ENCODE measurements at regions not wholly inside any gene's neighbourhood (a gene's known extent, or its start where the extent isn't known, plus 50 kb on each side); places are given as distances from the start of the nearest gene placed in this dataset.
"Not testable (repeated sequence)": the region's sequence is repeated elsewhere in the genome, so short reads cannot be mapped to it uniquely, and the experiment has no call there.

DNA sequence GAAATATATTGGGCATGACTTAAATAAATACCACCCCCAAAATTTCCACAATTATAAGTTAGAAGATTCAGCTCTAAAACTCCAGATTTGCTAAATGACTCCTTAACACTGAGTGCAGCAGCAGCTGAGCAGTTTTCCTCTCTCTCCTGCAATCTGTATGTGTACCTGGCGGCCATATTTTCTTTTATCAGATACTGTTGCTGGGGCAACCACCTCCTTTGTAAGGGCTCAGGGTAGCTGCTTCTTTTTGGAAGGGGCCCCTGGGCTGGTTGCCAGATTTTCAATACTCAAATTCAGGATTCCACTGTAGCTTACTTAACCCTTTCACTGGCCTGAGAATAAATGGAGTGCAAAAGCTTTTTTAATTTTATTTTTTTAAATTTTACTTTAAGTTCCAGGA, 197.0 kb downstream of the TAF11L14 start:
- no peak for DNase-seq

DNA sequence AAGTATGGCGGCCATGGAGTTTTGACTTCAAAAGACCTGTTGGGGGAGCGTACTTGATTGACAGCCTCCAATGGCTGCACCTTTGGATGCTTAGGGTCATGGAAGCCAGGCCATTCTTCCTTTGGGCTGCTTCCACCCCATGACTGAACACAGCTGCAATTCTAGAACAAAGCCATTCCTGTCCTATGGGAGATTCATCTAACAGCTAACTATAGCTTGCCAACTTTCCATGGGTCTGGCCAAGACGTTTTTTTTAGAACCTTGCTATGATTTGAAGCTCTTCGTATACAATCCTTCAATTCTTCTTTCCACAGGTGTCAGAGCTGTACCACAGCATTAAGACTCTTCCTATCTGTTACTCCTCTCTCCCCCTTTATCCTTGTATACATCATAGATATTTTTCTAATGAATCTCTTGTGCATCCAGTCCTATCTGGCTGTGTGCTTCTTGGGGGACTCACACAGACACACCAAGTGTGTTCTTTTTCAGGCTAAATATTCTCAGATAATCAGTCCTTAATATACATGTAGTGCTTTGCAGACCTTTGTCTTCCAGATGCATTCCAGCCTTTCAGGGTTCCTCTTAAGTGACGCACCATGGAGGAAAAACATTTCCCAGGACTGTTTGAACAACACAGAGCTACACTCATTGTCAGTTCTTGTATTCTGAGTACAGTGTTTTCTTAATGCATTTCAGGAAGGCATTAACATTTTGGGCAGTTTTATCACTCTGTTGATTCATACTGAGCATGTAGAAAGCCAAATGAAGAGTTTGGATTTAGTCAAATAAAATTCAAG, 198.9 kb downstream of the TAF11L14 start:
- DNase-seq, result no peak

DNA sequence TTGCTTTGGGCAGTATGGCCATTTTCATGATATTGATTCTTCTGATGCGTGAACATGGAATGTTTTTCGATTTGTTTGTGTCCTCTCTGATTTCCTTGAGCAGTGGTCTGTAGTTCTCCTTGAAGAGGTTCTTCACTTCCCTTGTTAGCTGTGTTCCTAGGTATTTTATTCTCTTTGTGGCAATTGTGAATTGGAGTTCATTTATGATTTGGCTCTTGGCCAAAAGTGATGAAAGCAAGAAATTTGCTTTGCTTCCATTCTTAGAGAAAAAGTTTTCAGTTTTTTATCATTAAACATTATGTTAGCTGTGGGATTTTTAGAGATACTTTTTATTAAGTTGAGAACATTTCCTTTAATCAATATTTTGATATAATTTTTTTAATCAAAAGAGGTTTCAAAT, 203.5 kb downstream of the TAF11L14 start:
- DNase-seq, result no peak

DNA sequence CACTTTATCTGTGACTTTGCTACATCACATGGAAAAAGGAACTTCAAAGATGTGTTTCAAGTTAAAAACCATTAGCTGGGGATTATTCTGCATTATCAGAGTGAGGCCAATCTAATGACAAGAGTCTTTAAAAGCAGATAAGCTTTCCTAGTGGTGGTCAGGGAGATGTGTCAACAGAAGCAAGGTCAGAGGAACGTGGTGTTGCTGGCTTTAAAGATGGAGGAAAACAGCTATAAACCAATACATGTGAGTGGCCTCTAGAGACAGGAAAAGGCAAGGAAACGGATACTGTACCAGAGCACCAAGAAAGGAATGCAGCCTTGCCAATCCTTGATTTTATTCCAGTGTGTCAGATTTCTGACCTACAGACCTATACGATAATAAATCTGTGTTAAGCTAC, 204.2 kb downstream of the TAF11L14 start:
- DNase-seq, result no peak

DNA sequence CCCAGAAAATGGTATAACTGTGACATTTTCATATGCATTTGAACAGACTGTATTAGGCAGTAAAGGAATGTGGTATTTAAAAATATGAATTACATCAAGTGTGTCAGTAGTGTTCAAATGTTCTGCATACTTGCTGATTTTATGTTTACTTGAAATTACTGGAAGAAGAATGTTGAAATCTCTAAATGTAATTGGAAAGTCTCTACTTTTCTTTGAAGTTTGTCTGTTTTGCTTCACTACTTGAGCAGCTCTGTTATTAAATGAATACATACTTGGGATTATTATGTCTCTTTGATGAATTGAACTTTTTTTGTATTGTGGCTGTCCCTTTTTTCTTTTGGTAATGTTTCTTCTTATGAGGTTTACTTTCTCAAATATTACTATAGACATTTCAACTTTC, 205.6 kb downstream of the TAF11L14 start:
- no peak for DNase-seq

DNA sequence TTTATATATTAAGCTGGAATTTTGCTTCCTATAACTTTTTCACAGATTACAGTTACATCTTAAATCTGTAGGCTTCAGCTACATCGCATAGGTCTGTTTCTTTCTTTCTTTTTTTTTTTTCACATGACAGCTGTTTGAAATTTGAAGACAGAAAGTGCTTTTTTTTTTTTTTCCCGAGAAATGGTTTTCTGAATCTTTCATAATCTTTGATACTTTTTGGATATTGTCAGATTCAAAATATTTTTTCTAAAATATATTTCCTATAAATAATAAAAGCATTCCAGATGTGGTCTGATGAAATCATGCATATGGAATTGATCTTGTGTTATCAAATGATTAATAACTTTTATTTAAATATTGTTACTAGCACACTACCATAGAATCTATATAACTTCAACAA, 212.2 kb downstream of the TAF11L14 start:
- no peak for DNase-seq

DNA sequence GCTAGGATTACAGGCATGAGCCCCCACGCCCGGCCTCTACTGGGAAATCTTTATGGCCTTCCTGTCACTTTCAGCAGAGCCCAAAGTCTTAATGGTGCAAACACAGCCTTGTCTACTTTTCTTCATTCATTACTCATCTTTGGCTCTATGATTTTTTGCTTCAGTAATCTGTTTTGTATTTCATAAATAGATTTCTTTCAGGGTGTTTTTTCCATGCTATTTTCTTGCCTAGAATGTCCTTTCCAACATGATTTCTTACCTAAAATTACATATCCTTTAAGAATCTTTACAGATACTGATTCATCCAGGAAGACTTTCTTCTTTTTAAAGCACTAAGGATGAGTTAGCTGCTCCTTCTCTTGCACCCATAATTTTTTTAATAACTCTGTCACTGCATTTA, 213.0 kb downstream of the TAF11L14 start:
- no peak for DNase-seq

DNA sequence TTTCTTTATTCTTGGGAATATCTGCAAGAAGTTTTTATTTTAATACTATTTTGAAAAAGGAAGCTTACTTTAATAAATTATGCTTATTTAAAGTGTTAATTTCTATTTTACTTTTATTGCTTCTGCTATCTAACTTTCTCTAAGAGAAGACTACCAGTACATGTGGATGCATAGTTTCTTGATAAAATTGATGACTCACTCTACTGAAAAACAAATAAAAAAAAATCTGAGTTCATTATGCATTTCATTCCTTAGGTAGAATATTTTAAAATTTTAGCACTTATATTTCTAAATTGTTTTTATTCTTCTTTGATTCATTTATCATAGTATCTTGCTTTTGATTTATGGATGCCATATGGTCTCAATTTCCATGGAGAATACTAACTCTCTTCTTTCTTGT, 217.9 kb downstream of the TAF11L14 start:
- no peak for DNase-seq

DNA sequence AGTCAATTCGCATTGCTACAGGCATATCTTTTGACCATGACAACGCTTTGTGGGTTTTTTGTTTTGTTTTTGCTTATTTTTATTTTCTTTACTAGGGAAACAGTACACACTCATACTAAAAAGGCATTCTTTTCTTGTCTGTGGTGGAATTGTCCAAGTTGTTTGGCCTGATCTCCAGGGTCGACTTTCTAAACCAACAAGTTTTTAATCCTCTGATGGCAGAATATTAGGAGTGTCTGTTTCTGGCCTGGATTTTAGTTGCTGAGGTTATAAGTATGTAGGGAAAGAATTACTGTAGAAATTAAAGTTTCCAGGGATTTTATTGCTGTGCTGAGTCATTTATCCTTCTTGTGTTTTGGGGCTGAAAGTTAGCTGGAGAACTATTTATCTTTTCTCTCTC, 218.5 kb downstream of the TAF11L14 start:
- DNase-seq, result no peak

DNA sequence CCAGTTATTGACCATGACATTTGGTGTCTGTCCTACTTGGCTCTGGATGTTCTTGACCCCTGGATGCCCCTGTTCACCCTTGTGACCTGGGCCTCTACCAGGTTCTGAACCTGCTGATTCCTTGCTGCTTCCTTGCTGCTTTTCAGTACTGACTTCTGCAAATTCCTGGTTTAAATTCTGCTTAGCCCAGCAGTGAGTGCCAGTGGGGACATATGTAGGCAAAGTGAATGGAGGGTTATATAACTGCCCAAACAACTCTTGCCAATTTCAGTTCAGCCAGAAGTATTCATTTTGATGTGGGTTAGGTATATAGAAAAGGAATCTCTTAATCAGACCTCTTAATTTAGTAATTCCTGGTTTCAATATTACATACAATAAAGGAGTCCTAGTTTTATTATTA, 220.6 kb downstream of the TAF11L14 start:
- DNase-seq, result no peak

DNA sequence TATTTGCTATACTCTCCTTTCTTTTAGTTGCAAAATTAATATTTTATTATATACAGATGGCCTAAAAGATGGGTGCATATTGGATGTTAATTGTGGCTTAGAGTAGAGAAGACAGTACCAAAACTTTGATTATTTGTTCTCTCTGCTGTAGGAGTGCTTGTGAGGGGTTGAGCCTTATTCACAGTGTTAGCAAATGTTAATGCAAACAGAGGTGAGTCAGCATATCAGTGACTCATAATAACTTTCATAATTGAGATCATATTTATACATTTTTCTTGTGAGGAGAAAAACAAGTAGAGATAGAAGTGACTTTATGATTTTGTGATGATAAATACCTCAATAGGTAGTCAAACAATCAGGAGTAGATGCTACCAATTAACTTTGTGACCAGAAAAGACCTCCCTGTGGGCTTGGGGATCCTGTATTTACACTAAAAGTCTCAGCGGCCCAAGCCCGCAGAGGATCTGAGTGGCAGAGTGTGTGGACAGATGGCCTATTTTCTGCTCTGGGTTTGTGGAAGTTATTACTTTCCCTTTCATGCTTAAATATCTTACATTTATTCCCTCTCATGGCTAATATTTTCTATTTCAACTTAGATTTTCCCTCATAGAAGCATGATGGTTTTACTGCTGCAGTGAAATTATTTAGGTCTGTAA, 226.5 kb downstream of the TAF11L14 start:
- DNase-seq, result no peak

DNA sequence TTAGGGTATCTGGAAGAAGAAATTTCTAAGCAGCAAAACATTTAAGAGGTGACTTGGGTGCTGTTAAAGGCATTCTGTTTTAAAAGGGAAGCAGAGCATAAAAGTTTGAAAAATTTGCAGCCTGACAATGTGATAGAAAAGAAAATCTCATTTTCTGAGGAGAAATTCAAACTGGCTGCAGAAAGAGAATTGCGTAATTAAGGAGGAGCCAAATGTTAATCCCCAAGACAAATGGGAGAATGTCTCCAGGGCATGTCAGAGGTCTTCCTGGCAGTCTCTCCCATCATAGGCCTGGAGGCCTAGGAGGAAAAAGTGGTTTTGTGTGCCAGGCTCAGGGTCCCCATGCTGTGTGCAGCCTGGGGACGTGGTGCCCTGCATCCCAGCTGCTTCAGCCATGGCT, 230.6 kb downstream of the TAF11L14 start:
- not testable (repeated sequence) for DNase-seq

DNA sequence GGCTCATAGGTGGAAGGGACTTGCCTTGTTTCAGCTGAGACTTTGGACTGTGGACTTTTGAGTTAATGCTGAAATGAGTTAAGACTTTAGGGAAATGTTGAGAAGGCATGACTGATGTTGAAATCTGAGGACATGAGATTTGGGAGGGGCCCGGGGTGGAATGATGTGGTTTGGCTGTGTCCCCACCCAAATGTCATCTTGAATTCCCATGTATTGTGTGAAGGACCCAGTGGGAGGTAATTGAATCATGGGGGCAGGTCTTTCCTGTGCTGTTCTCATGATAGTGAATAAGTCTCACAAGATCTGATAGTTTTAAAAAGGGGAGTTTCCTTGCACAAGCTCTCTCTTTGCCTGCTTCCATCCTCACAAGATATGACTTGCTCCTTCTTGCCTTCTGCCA, 231.7 kb downstream of the TAF11L14 start:
- not testable (repeated sequence) for DNase-seq

DNA sequence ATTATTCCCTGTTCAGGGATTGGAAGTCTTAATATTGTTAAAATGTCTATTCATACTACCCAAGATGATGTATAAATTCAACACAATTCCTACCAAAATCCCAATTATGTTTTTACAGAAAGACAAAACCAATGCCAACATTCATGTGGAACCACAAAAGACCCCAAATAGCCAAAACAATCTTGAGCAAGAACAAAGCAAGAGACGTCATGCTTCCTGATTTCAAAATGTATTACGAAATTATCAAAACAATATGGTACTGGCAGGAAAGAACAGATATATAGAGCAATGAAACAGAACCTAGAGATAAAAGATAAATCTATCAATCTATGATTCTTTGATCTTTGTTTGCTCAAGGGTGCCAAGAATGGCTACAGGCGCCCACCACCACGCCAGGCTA, 237.9 kb downstream of the TAF11L14 start:
- no peak for DNase-seq

DNA sequence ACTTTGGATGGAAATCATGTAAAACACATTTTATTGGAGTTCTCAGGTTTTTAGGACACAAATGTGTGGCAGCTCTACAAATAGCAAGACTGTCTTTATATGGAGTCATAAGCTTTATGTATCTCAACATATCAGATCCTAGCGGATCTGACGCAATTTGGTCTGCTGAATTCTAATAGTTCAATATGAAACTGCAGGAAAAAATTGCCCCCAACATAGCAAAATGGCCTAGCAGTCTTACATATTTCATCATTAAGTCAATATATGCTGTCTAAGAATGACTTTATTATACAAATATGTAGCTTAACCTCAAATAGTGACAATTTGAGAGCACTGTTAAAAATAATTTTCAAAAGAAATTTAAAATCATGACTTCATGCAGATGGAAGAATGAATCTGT, 244.3 kb downstream of the TAF11L14 start:
- DNase-seq, result no peak

DNA sequence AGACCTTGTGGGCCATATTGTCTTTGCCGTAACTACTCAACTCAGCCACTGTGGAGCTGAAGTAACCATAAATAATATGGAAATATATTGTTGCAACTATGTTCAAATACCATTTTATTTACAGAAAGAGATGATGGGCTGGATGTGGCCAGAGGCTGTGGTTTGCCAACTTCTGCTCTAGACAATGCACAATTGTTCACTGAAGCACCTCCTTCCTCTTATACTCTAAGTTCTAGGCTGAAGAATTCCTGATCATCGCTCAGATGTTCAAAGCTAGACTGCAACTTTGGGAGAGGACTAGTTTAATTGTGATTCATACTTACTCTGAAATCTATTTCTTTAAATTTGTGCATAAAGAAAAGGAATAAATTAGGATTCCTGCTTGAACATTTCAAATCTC, 245.0 kb downstream of the TAF11L14 start:
- DNase-seq, result no peak

DNA sequence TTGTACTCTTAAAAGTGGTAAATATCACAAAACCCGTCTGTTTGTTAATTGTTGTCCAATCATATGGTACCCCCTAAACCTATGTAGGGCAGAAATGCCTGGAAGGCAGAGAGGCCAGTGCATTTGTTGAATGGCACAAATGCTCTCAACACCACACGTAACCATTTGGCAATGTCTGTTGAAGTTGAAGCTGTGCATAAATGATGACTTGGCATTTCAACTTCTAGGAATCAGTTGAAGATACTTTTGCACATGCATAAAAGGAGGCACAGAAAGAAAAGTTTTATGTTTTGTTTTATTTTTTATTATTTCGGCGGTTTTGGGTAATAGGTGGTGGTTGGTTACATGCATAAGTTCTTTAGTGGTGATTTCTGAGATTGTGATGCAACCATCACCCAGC, 246.6 kb downstream of the TAF11L14 start:
- no peak for DNase-seq

DNA sequence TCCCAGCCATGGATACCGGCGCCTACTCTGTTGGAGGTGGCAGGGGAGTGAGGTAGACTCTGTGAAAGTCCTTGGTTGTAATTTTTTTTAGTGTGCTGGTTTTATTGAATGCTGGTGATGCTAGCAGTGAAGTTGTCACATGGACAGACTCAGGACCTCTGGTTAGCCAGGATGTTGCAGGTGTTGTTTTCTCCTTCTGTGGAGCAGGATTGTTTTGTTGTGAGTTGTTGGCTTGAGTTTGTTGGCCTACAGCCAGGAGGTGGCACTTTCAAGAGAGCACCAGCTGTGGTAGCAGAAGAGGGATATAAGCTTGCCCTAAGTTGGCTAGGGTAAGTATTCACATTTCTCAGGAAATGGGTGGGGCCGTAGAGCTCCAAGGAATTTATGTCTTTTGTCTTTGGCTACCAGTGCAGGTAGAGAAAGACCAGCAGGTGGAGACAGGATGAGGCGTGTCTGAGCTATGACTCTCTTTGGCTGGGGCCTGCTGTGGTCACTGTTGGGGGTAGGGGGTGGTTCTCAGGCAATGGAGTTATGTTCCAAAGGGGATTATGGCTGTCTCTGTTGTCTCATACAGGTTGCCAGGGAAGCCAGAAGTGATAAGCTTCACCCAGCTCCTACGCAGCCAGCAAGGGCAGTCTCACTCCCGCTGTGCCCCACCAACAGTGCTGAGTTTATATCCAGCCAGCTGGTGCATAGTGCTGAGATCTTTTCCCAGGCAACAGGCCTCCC, 248.7 kb downstream of the TAF11L14 start:
- DNase-seq, result no peak

DNA sequence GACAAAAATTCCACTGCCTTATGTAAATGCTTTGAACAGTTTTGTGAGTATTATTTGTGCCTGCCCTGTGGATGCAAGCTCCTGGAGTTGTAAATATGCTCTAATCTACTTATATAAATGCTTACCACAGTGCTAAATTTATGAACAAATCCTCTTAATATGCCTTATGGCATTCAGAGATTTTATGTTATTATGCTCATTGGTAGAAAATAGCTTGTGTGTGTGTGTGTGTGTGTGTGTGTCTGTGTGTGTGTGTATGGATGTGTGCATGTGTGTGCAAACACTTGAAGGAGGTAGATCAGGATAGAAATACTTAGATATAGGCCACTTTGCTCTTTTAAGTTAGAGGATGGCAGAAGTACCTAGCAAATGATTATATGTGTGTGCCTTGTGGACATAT, 253.9 kb downstream of the TAF11L14 start:
- no peak for DNase-seq

DNA sequence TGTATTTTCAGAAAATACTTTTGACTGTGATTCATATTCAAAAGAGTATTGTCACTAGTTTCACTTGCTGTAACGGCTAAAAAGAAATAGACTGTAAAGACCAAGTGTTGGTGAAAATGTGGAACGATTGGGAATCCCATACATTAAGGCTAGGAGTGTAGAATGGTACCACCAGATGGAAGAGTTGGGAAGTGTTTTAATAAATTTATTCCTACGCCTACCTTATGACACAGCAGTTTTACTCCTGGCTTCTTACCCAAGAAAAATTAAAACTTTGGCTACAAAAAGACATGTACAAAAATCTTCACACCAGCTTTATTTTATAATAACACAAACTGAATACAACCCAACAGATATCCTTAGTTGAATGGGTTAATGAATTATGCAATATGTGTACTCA, 256.2 kb downstream of the TAF11L14 start:
- DNase-seq, result no peak

DNA sequence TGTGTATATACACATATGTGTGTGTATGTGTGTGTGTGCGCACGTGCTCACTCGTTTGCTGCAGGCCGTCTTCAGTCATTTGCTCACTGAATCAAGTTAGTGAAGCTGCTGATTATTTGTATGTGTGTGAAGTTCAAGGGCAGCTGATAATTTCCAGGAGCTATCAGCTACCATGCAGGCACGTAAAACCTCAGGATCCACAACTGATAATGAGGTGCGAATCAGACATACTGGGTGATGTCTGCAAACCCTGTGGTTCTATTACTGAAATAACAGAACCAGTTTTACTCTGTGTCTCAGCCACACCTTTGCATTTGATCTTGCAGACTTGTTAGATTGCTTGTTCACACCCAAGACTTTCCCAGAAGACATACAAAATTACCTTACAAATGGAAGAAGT, 257.6 kb downstream of the TAF11L14 start:
- no peak for DNase-seq

DNA sequence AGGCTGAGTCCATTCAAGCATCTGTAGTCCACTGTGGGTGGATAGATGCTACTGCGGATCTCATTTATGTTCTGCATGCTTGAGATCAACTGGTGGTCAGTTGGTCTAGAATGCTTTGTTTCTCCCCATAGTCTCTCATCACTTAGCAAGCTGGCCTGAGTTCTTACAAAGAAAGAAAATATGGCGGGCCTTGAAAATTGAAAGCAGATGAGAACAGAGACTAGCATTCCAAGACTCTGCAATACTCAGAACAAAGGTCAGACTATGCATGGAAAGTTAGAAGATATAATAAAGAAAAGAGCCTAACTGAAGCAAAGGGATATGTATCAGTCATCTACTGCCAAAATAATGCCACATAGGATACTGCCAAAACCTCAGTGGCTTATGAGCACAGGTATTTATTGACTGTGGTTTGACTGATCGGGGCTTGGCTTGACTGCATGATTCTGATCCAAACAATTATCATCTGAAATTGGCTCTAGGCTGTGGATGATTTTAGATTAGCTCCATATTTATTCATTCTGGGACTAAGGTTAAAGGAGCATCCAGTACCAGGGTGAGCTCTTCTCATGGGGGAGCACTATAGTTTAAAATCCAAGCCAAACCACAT, 258.9 kb downstream of the TAF11L14 start:
- no peak for DNase-seq

DNA sequence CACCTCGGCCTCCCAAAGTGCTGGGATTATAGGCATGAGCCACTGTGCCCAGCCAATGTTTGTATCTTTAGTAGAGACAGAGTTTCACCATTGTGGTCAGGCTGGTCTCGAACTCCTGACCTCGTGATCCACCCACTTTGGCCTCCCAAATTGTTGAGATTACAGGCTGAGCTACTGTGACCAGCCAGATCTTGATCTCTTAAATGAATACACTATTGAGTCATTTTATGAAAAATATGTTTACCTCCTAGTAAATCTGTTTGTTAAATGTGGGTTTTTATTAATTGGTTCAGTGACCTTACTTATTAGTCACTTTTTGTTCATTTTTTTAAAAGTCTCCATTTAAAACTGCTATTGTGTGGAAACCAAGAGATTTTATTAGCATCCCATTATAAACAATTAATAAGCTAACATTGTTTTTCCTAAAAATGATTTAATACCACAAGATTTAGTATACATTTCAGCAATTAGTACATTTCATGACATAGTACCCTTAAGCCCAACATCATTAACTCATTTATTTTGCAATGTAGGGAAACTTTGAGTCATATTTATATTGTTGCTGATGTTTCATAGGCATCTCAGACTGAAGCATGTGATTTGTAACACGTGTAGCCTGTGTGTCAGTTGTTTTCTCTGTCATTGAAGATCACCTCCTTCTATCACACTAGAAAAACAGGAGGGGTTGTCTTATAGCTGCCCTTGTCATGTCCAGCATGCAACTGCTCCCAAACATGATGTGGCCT, 261.2 kb downstream of the TAF11L14 start:
- DNase-seq, result no peak

Data from NCI-H187 (cell line).